PFSK-1 (cell line): ENCODE measurements at regions not wholly inside any gene's neighbourhood (a gene's known extent, or its start where the extent isn't known, plus 50 kb on each side); places are given as distances from the start of the nearest gene placed in this dataset.

Source experiments
- FOXP2 ChIP-seq: optimal IDR thresholded peaks from 2 replicates; pipeline ENCODE3; 2011; ENCODE audit warnings: borderline replicate concordance, control low read depth, inconsistent platforms; ENCODE audit not compliant: insufficient read depth; ENCODE audit errors: extremely low read length, extremely low read depth
- POLR2AphosphoS5 ChIP-seq: IDR thresholded peaks from 2 replicates; pipeline ENCODE4 v1.6.1; 2012; ENCODE audit warnings: low read depth, mild to moderate bottlenecking, control low read depth, low read length, moderate library complexity
- SIN3A ChIP-seq: IDR thresholded peaks from 2 replicates; pipeline ENCODE4 v1.6.1; 2012; ENCODE audit warnings: mild to moderate bottlenecking, low read length, moderate library complexity, borderline replicate concordance; ENCODE audit not compliant: insufficient read depth
- TAF1 ChIP-seq: IDR thresholded peaks from 2 replicates; pipeline ENCODE4 v1.6.1; 2012; ENCODE audit warnings: low read length, control low read depth, borderline replicate concordance; ENCODE audit not compliant: insufficient read depth
- TF ChIP-seq, protein P1 (sequence below), 2 experiments: IDR thresholded peaks; 2 replicates each; pipeline versions ENCODE4 v1.6.1 to v1.8.0; 2011 to 2012; ENCODE audit warnings: low read depth in 2 of 2, low read length in 2 of 2, control low read depth in 1 of 2, inconsistent platforms in 1 of 2, mild to moderate bottlenecking in 1 of 2, moderate library complexity in 1 of 2; ENCODE audit not compliant: insufficient read depth in 1 of 2

DNA sequence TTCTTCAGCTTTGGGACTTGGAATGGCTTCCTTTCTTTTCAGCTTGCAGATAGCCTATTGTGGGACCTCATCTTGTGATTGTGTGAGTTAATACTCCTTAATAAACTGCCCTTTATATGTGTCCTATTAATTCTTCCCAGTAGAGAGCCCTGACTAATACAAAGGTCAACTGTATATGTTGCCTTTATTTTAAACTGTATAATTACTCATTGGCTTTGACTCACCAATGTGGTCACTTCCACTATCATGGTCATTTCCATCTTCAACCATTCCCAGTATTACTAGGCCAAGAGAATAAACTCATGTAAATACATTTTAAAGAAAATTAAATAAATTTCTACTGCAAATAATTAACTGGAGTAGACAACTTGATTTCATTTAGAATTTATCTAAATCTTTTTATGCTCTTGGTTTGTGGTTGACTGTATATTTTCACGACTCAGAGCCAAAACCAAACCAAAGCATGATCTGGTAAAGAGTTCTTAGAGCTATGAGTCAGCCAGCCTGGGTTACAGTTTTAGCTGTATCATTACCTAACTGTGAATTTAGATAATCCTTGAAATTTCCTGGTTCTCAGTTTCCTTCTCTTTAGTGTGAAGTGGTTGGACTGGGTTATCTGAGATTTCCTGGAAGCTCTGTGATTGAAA is 188.4 kb downstream of the PPP1R3A start:
- TF ChIP-seq TAF1 (no peak), FOXP2 (no peak), POLR2AphosphoS5 (no peak), SIN3A (no peak)
- TF ChIP-seq, protein P1, sequence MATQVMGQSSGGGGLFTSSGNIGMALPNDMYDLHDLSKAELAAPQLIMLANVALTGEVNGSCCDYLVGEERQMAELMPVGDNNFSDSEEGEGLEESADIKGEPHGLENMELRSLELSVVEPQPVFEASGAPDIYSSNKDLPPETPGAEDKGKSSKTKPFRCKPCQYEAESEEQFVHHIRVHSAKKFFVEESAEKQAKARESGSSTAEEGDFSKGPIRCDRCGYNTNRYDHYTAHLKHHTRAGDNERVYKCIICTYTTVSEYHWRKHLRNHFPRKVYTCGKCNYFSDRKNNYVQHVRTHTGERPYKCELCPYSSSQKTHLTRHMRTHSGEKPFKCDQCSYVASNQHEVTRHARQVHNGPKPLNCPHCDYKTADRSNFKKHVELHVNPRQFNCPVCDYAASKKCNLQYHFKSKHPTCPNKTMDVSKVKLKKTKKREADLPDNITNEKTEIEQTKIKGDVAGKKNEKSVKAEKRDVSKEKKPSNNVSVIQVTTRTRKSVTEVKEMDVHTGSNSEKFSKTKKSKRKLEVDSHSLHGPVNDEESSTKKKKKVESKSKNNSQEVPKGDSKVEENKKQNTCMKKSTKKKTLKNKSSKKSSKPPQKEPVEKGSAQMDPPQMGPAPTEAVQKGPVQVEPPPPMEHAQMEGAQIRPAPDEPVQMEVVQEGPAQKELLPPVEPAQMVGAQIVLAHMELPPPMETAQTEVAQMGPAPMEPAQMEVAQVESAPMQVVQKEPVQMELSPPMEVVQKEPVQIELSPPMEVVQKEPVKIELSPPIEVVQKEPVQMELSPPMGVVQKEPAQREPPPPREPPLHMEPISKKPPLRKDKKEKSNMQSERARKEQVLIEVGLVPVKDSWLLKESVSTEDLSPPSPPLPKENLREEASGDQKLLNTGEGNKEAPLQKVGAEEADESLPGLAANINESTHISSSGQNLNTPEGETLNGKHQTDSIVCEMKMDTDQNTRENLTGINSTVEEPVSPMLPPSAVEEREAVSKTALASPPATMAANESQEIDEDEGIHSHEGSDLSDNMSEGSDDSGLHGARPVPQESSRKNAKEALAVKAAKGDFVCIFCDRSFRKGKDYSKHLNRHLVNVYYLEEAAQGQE (IDR thresholded peaks at IDR 0.05; ENCODE audit: insufficient read depth in 1 of 2, low read depth in 2 of 2, low read length in 2 of 2), result no peak

DNA sequence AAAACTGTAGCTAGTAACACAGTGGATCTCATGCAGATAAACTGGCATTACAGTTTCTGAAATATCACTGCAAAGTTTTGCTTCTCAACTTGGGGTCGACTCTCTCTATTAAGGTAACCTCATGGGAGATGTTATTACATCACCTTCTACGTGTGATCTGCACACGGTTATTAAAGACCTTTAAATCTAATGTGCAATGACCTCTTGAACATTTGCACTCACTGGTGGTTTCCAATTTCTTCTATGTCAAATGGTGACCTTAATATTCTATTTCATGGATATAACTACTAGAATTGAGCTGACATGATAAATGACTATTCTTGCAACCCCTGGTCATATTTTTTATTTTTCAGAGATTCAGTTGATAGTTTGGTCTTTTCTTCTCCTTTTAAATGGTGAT is 191.3 kb downstream of the PPP1R3A start:
- TF ChIP-seq TAF1, result no peak
- no peak for TF ChIP-seq POLR2AphosphoS5
- TF ChIP-seq, protein P1 (IDR thresholded peaks at IDR 0.05; ENCODE audit: insufficient read depth in 1 of 2, low read depth in 2 of 2, low read length in 2 of 2), result no peak
- no peak for TF ChIP-seq SIN3A
- TF ChIP-seq FOXP2, result no peak

DNA sequence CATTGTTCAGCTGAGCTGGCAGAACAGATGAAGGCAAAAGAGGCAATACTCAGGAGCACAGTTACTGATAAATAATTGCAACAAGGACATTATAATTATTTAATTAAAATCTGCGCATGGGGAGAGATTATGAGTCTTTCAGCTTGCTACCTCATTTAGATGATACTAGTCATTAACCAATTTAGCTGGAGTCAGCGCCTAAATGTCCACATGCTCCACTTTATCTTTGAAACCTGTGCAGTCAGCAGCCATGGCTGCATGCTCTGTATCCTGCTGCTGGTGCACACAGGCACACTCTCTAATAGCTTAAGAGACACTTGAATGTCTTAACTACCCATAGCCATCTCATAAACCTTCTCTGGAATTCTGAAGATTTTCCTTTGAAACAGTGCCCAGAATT is 196.8 kb downstream of the PPP1R3A start:
- TF ChIP-seq, protein P1 (IDR thresholded peaks at IDR 0.05; ENCODE audit: insufficient read depth in 1 of 2, low read depth in 2 of 2, low read length in 2 of 2), result no peak
- no peak for TF ChIP-seq FOXP2
- TF ChIP-seq POLR2AphosphoS5, result no peak
- TF ChIP-seq SIN3A, result no peak
- no peak for TF ChIP-seq TAF1

DNA sequence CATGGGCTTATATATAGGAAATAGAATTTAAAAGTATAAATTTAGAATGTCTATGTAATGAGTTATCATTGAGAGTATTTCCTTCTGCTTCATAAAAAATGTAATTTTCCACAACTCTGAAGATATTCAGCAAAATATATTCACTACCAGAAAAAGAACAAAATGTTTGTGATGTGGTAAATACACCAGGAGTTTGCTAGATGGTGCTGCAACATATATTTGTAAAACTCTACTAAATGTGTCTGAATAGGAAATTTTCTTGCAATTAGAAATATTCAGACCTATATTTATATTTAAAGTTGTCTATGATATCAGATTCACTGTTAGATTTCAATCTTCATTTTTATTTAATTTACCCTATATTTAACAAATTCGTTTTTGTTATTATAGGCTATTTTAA is 201.1 kb downstream of the PPP1R3A start:
- TF ChIP-seq SIN3A, result no peak
- no peak for TF ChIP-seq POLR2AphosphoS5
- TF ChIP-seq TAF1, result no peak
- TF ChIP-seq FOXP2, result no peak
- TF ChIP-seq, protein P1 (IDR thresholded peaks at IDR 0.05; ENCODE audit: insufficient read depth in 1 of 2, low read depth in 2 of 2, low read length in 2 of 2), result no peak
